Thymus (tissue), 11 donors: ENCODE measurements at regions not wholly inside any gene's neighbourhood (a gene's known extent, or its start where the extent isn't known, plus 50 kb on each side); places are given as distances from the start of the nearest gene placed in this dataset.

Experiments
- DNase-seq, 9 donors: peaks; one replicate each; pipeline ENCODE4 v3.0.0-alpha.2; 2013; ENCODE audit warnings: low spot score in 9 of 9, low read depth in 6 of 9, missing footprints in 1 of 9
- H3K27ac ChIP-seq, 2 donors: one replicate each; pipeline ENCODE4 v1.5.1; 2013; ENCODE audit warnings: control low read depth in 1 of 2, low read depth in 1 of 2, low read length in 1 of 2, mild to moderate bottlenecking in 1 of 2, moderate library complexity in 1 of 2
- H3K27me3 ChIP-seq, 2 donors: one replicate each; pipeline ENCODE4 v1.5.1; 2013; ENCODE audit warnings: low read length in 1 of 2; ENCODE audit not compliant: control insufficient read depth in 2 of 2, insufficient read depth in 1 of 2
- H3K36me3 ChIP-seq, 2 donors: one replicate each; pipeline ENCODE4 v1.5.1; 2013; ENCODE audit warnings: low read length in 1 of 2, mild to moderate bottlenecking in 1 of 2, moderate library complexity in 1 of 2; ENCODE audit not compliant: control insufficient read depth in 2 of 2, insufficient read depth in 2 of 2
- H3K4me1 ChIP-seq, 2 donors: one replicate each; pipeline ENCODE4 v1.5.1; 2013; ENCODE audit warnings: low read length in 2 of 2; ENCODE audit not compliant: control insufficient read depth in 2 of 2, insufficient read depth in 2 of 2
- H3K4me3 ChIP-seq, 2 donors: one replicate each; pipeline ENCODE4 v1.5.1; 2013; ENCODE audit warnings: low read length in 2 of 2, control low read depth in 1 of 2, mild to moderate bottlenecking in 1 of 2
- H3K9me3 ChIP-seq, 2 donors: one replicate each; pipeline ENCODE4 v1.5.1; 2013; ENCODE audit warnings: low read length in 1 of 2, mild to moderate bottlenecking in 1 of 2; ENCODE audit not compliant: control insufficient read depth in 2 of 2, insufficient read depth in 1 of 2
- WGBS: extraction: QIAGEN DNeasy Blood & Tissue Kit; methylation state at CpG from one replicate; pipeline ENCODE4 v1.1.7; 2013; 5-methylcytosine and 5-hydroxymethylcytosine counted together
- donor health status: healthy.

DNA sequence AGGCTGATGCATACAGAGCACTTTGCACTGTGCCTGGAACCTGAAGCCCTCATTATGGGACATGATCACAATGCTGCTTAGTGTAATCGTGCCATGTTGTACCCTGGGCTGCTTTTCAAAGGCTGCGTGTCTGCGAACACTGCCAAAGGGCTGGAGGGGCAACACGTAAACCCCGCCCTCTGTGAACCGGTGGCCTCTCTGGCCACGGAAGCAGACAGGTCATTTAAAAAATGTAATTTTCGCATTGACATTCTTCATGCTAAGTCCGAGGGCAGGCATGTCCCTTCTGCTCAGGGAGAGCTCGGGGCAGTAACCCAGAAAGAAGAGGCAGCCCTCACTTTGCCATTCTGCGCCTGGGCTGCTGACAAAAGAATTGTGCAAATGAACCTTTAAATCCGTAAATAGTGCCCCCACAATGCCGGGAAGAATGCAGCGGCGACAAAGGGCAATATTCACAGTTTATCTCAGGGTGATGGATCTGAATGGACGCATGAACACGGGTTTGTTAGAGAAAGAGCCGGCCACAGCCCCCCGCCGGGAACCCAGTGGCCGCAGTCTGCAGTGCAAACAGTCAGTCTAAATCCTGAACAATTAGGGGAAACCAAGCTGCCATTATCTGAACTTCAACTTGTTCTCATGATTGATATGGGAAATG is 226.1 kb downstream of the MYCN start:
- Histone ChIP-seq H3K4me1 (no peaks in the 10 kb centered on the region), H3K36me3 (no peaks in the 10 kb centered on the region), H3K27me3 (peaks cover 0 to 7% of the 10 kb centered on the region in 2 donors), H3K27ac (no peak overlapping the region), H3K4me3 (no peak overlapping the region), H3K9me3 (no peaks in the 10 kb centered on the region)
- DNase-seq = no peak
- WGBS = 86% methylated on average over 21 of the region's 21 CpGs

DNA sequence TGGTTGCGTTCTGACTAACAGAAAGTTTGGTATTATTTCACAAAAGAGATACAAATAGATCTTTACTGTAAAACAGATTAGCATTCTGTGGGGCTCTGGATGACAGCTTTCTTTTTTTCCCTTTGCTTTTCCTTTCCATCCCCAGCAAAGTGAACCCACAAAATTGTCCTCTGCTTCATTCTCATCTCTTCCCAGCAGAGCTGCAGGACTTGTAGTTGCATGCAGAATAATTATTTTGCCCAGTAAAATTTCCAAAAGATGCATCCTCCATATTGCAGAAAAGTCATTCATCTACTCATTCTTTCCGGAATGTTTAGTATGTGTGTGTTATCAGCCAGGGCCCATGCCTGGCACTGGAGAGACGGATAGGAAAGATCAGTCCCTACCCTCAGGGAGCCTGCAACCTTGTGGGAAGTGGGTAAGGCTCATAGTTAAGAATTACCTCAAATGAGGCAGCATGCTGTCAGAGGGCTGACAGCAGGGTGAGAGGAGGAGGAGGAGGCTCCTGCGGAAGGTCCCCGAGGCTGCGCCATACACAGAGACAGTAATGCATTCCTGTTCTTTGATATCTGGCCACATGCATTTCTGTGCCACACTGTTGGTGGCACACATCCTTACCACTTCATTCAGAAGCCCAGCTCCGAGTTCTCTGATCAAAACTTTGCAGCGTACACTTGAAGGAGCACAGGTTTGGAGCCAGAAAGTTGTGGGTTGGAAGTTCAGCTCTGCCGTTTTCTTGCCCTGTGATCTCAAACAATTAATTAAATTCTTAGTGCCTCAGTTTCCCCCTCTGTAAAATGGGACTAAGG is 225.4 kb downstream of the MYCN start:
- no peaks in the 10 kb centered on the region for H3K36me3 ChIP-seq
- no peak for DNase-seq
- H3K9me3 ChIP-seq = no peaks in the 10 kb centered on the region
- H3K4me1 ChIP-seq = no peaks in the 10 kb centered on the region
- H3K27me3 ChIP-seq = peaks cover 0 to 7% of the 10 kb centered on the region in 2 donors
- WGBS = 95% methylated on average over 9 of the region's 9 CpGs
- no peak overlapping the region for H3K4me3 ChIP-seq
- H3K27ac ChIP-seq = no peak overlapping the region

DNA sequence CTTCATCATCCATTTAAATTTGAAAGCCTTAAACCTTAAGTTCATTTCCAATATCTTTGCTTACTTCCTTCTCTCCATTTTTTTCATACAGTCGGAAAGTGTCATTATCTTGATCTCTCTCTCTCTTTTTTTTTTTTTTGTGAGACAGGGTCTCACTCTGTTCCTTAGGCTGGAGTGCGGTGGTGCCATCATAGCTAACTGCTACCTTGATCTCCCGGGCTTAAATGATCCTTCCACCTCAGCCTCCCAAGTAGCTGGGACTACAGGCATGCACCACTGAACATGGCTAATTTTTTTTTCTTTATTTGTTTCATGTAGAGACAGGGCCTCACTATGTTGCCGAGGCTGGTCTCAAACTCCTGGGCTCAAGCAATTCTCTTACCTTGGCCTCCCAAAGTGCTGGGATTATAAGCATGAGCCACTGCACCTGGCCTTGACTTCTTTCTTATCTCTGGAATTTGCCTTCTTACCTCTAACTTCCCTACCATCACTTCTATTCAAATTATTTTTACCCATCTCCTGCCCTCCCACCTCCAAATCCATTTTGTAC is 222.2 kb downstream of the MYCN start:
- Histone ChIP-seq H3K36me3 (no peaks in the 10 kb centered on the region), H3K27ac (no peak overlapping the region), H3K4me1 (no peaks in the 10 kb centered on the region), H3K9me3 (no peaks in the 10 kb centered on the region), H3K27me3 (peaks cover 0 to 7% of the 10 kb centered on the region in 2 donors), H3K4me3 (no peak overlapping the region)
- 95% methylated on average over 4 of the region's 4 CpGs for WGBS
- no peak for DNase-seq

DNA sequence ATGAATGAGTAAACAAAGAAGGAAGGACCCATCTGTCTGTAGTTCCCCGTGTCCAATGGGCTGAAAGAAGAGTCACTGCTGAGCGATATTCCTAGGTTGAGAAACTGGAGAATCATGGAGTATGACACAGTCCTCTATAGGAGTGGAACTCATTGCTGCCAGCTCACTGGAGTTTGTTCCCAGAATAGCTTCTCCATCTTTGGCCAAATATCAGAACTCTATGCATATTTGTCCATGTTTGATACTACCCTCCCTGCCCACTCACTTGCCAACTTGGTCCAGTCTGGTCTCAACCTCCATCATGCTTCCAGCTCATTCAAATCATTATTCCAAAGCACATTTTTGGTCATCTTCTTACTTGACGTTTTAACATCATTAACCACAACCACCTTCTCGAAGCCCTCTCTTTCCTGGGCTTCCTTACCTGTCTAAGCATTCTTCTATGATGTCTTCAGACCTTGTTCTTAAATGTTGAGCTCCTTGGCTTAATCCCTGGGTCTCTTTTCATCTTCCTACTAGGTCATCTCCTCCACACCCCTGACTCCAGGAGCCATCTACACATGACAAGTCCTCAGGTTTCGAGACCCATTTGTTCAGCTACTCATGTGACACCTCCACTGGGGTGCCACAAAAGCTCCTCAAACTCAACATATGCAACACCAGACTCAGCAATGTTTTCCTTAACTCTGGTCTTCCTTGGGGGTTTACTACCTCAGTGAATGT is 221.6 kb downstream of the MYCN start:
- Histone ChIP-seq H3K36me3 (no peaks in the 10 kb centered on the region), H3K4me1 (no peaks in the 10 kb centered on the region)
- 93% methylated on average over 5 of the region's 5 CpGs for WGBS

DNA sequence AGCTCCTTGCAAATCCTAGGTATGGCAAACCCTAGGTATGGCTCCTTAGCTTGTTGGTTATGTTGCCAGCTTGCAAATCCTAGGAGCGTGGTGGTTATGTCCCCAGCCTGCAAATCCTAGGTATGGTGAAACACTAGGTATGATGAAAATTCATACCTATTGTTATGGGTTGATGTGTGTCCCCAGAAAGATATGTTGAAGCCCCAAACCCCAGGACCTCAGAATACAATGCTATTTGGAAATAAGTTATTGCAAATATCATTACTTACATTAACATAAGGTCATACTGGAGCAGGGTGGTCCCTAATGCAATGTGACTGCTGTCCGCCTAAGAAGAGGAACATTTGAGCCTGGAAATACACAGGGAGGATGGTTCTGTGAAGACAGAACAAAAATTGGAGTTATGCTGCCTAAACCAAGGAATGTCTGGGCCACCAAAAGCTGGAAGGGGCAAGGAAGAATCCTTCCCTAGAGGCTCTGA is 220.8 kb downstream of the MYCN start:
- no peak for DNase-seq
- H3K4me1 ChIP-seq = no peaks in the 10 kb centered on the region
- no peaks in the 10 kb centered on the region for H3K36me3 ChIP-seq
- no peak overlapping the region for H3K27ac ChIP-seq
- 45% methylated on average over 2 of the region's 2 CpGs for WGBS
- peaks cover 0 to under 1% of the 10 kb centered on the region in 2 donors for H3K27me3 ChIP-seq
- no peak overlapping the region for H3K4me3 ChIP-seq
- H3K9me3 ChIP-seq = no peaks in the 10 kb centered on the region

More for the DNA sequence above, 221.6 kb downstream of the MYCN start:
- H3K9me3 ChIP-seq = no peaks in the 10 kb centered on the region
- peaks cover 0 to 6% of the 10 kb centered on the region in 2 donors for H3K27me3 ChIP-seq
- no peak overlapping the region for H3K27ac ChIP-seq
- DNase-seq = no peak
- H3K4me3 ChIP-seq = no peak overlapping the region

DNA sequence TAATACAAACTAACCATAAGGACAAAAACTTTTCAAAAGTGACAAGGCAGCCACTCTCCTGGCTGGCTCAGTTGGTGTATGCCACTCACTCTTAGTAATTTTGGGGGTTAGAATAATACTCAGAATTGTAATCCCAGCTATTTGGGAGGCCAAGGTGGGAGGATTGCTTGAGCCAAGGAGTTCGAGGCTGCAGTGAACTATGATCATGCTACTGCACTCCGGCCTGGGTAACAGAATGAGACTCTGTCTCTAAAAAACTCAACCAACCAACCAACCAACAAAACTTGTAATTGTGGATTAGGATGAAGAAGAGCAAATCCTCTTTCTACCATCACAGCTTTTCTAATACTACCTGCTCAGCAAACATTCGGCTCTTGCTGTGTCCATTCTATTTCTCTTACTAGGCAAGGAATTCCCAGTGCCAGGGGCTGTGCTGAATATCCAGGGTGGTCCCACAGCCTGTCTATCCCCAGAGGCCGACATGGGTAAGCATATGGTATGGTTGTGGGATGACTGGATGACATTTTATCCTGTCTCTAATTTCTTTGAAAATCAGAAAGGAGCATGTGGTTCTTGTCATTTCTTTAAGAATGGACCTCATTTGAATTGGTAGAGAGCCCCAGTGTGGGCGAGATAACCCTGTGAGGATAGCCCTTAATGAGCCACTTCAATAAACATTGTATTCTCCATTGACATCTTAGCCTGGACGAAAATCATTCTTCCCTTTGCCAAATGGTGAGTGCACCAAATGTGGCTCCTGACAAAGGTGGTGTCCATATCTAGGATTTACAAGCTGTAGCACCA is 220.1 kb downstream of the MYCN start:
- no peaks in the 10 kb centered on the region for H3K4me1 ChIP-seq
- H3K27me3 ChIP-seq = no peaks in the 10 kb centered on the region
- DNase-seq = no peak
- H3K4me3 ChIP-seq = no peak overlapping the region
- no peaks in the 10 kb centered on the region for H3K36me3 ChIP-seq
- WGBS = 92% methylated on average over 6 of the region's 6 CpGs
- no peak overlapping the region for H3K27ac ChIP-seq
- no peaks in the 10 kb centered on the region for H3K9me3 ChIP-seq

DNA sequence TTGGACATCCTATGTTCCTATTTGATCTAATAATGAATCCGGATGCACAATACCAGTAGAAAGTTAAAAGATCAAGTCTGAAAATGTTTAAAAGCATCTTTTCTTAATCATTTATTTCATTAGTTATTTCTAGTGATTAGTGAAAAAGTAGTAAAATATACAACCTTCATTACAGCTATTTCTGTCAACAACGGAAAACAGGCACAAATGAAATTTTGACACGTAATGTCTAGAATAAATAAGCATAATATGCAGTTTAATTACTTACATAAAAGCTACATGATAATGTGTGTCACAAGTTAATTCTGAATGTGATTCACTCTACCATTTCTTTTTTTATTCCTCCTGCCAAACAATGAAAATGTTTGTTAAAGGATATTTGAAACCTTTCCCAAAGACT is 216.1 kb downstream of the MYCN start:
- H3K27me3 ChIP-seq = no peaks in the 10 kb centered on the region
- 98% methylated on average over 3 of the region's 3 CpGs for WGBS
- DNase-seq = no peak

DNA sequence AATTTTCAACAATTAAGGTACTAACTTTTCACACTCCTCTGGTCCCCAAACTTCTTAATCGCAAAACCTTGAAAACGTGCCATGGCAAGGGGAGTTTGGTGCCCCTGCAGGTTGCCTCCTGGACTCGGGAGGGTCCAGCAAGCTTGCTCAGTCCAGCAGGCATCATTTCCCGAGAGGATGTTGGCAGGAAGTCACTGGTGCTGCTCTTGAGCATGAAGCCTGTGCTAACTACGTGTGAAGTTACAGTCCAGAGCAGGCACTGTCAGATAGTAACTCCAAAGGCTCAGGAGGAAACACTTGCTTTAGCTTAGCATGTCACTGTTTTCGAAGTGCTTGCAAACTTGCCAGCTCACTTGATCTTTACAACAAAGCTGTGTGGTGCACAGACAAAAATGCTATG is 215.4 kb downstream of the MYCN start:
- Histone ChIP-seq H3K4me1 (no peaks in the 10 kb centered on the region), H3K36me3 (no peaks in the 10 kb centered on the region), H3K27ac (no peak overlapping the region), H3K27me3 (no peaks in the 10 kb centered on the region), H3K4me3 (no peak overlapping the region), H3K9me3 (no peaks in the 10 kb centered on the region)
- no peak for DNase-seq
- 53% methylated on average over 6 of the region's 6 CpGs for WGBS

More for the DNA sequence above, 216.1 kb downstream of the MYCN start:
- no peaks in the 10 kb centered on the region for H3K36me3 ChIP-seq
- H3K4me3 ChIP-seq = no peak overlapping the region
- H3K27ac ChIP-seq = no peak overlapping the region
- no peaks in the 10 kb centered on the region for H3K9me3 ChIP-seq
- no peaks in the 10 kb centered on the region for H3K4me1 ChIP-seq
